GM19023 (cell line): ENCODE measurements at regions not wholly inside any gene's neighbourhood (a gene's known extent, or its start where the extent isn't known, plus 50 kb on each side); places are given as distances from the start of the nearest gene placed in this dataset.

ENCODE experiments used
- ATAC-seq: cut with Tn5 transposase; IDR thresholded peaks from one replicate; pipeline ENCODE4 v1.9.1; 2021; ENCODE audit warnings: mild to moderate bottlenecking, moderate library complexity; ENCODE audit not compliant: unreplicated experiment

- ATAC-seq = no peak
Observed at GRCh38 chr1:208510192-208510952, 266.2 kb upstream of the PLXNA2 start.

- ATAC-seq = no peak
Observed at GRCh38 chr1:208511242-208511860, 267.2 kb upstream of the PLXNA2 start.

- no peak for ATAC-seq
Observed at GRCh38 chr1:208513799-208514198, 269.6 kb upstream of the PLXNA2 start.

GRCh38 chr1:208515129-208515528 is 270.9 kb upstream of the PLXNA2 start:
- no peak for ATAC-seq

GRCh38 chr1:208516780-208517179 is 272.6 kb upstream of the PLXNA2 start:
- ATAC-seq = no peak

GRCh38 chr1:208520438-208521099 is 276.4 kb upstream of the PLXNA2 start:
- ATAC-seq = no peak

- ATAC-seq = no peak
Observed at GRCh38 chr1:208521534-208521933, 277.4 kb upstream of the PLXNA2 start.

- ATAC-seq = no peak
Observed at GRCh38 chr1:208523007-208523406, 278.8 kb upstream of the PLXNA2 start.

- no peak for ATAC-seq
Observed at GRCh38 chr1:208524376-208524775, 280.2 kb upstream of the PLXNA2 start.

GRCh38 chr1:208524925-208525324 is 280.7 kb upstream of the PLXNA2 start:
- no peak for ATAC-seq

- no peak for ATAC-seq
Observed at GRCh38 chr1:208525417-208525816, 281.2 kb upstream of the PLXNA2 start.

GRCh38 chr1:208526613-208527125 is 282.5 kb upstream of the PLXNA2 start:
- no peak for ATAC-seq

- no peak for ATAC-seq
Observed at GRCh38 chr1:208527156-208527555, 283.0 kb upstream of the PLXNA2 start.

- no peak for ATAC-seq
Observed at GRCh38 chr1:208528578-208529240, 284.5 kb upstream of the PLXNA2 start.

GRCh38 chr1:208531003-208531750 is 287.0 kb upstream of the PLXNA2 start:
- no peak for ATAC-seq

- ATAC-seq = no peak
Observed at GRCh38 chr1:208533746-208534598, 289.8 kb upstream of the PLXNA2 start.

GRCh38 chr1:208534599-208534897 is 290.4 kb upstream of the PLXNA2 start:
- ATAC-seq = no peak

- no peak for ATAC-seq
Observed at GRCh38 chr1:208534979-208535378, 290.8 kb upstream of the PLXNA2 start.

- no peak for ATAC-seq
Observed at GRCh38 chr1:208535511-208535910, 291.3 kb upstream of the PLXNA2 start.

GRCh38 chr1:208536212-208536611 is 292.0 kb upstream of the PLXNA2 start:
- no peak for ATAC-seq
